Brain microvascular endothelial cell (primary cell): ENCODE measurements at regions not wholly inside any gene's neighbourhood (a gene's known extent, or its start where the extent isn't known, plus 50 kb on each side); places are given as distances from the start of the nearest gene placed in this dataset.

Experiments
- DNase-seq: peaks from one replicate; pipeline ENCODE4 v3.0.0-alpha.2; 2020
- H3K27ac ChIP-seq: fragments of 250-450 bp; sonication (Bioruptor Pico); 2 replicates; pipeline ENCODE4 v1.5.1; 2020; ENCODE audit warnings: mild to moderate bottlenecking, moderate library complexity
- H3K27me3 ChIP-seq: fragments of 250-450 bp; sonication (Bioruptor Pico); replicated peaks from 2 replicates; pipeline ENCODE4 v1.5.1; 2020; ENCODE audit warnings: mild to moderate bottlenecking
- H3K36me3 ChIP-seq: fragments of 250-450 bp; sonication (Bioruptor Pico); replicated peaks from 2 replicates; pipeline ENCODE4 v1.5.1; 2020; ENCODE audit warnings: mild to moderate bottlenecking
- H3K4me3 ChIP-seq: 2 replicates; pipeline ENCODE4 v1.5.1; 2011; ENCODE audit warnings: low read depth, mild to moderate bottlenecking, control low read depth, low read length, moderate library complexity
- CTCF ChIP-seq: IDR thresholded peaks from 2 replicates; pipeline ENCODE4 v1.5.1; 2011; ENCODE audit warnings: low read depth, mild to moderate bottlenecking, moderate library complexity, low read length, control low read depth, inconsistent platforms; ENCODE audit errors: missing control alignments
- in situ Hi-C: cut with HindIII; loops from 2 replicates; pipeline ENCODE4 v1.10.0; 2017; ENCODE audit warnings: low sequenced_read_pairs, low pct_ligation_motif_present

- Histone ChIP-seq H3K36me3 (no peaks in the 10 kb centered on the region), H3K27ac (no peak overlapping the region), H3K27me3 (no peaks in the 10 kb centered on the region), H3K4me3 (no peak overlapping the region)
- in situ Hi-C loops, result no loop called here
- TF ChIP-seq CTCF, result no peak
- no peak for DNase-seq
These were observed 184.4 kb downstream of the HSD17B3 start for GRCh38 chr9:96117398-96118080.

DNA sequence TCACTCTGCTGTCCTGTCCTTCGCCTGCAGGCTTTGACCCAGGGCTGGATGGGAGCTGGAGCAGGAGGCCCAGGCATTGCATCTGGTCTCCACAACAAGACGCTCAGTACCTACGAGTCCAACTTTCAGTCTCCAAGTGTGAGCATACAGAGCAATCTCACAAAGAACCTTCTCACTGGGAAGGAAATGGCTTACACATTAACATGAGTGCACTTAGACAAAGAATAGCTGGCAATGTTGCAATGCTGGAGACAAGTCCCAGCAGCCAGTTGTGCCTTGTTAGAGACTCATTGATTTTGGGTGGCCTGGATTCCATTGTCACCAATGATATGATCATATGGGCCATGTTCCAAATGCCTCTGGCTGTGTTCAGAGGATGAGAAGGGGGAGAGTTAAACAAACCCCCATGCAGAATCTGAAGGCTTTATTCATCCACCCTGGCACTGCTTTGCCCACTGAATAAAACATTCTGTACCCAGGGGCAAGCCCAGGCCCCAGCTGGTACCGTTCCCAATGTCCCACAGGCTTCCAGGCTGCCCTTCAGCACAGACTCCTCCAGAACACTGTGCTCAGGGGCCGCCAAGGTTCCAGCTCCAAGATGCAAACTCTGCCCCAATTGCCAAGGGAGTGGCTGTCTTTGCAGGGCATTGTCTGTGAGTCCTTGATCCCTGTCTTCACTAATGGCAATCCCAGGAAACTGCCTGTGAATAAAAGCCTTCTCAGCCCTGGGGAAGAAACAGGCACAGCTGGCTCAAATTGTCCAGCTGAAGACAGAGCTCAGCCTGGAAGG is 185.5 kb downstream of the HSD17B3 start:
- Histone ChIP-seq H3K36me3 (no peaks in the 10 kb centered on the region), H3K27ac (no peak overlapping the region), H3K27me3 (no peaks in the 10 kb centered on the region), H3K4me3 (no peak overlapping the region)
- DNase-seq, result no peak
- in situ Hi-C loops, result no loop called here
- TF ChIP-seq CTCF, result no peak

DNA sequence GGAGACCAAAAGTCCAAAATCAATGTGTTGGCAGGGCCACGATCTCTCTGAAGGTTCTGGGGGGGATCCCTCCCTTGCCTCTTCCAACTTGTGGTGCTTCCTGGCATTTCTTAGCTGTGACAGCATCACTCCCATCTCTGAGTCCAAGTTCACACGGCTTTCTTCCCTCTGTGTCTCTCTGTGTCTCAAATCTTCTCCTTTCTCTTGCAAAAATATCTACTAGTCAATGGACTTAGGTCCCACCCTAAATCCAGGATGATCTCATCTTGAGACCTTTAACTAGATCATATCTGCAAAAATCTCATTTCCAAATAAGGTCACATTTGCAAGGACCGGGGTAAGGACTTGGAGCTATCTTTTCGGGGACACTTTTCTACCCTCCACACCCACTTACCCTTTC is 186.1 kb downstream of the HSD17B3 start:
- TF ChIP-seq CTCF, result no peak

GRCh38 chr9:96113032-96113431 is 188.9 kb downstream of the HSD17B3 start:
- in situ Hi-C loops, result no loop called here
- no peak overlapping the region for H3K27ac ChIP-seq
- no peaks in the 10 kb centered on the region for H3K36me3 ChIP-seq
- no peak for DNase-seq
- no peak overlapping the region for H3K4me3 ChIP-seq
- TF ChIP-seq CTCF, result no peak
- H3K27me3 ChIP-seq, result no peaks in the 10 kb centered on the region

More for the DNA sequence above, 186.1 kb downstream of the HSD17B3 start:
- H3K4me3 ChIP-seq, result no peak overlapping the region
- no peak for DNase-seq
- no peaks in the 10 kb centered on the region for H3K27me3 ChIP-seq
- in situ Hi-C loops, result no loop called here
- H3K36me3 ChIP-seq, result no peaks in the 10 kb centered on the region
- no peak overlapping the region for H3K27ac ChIP-seq

GRCh38 chr9:96109680-96110351 is 192.2 kb downstream of the HSD17B3 start:
- in situ Hi-C loops, result no loop called here
- TF ChIP-seq CTCF, result no peak
- no peaks in the 10 kb centered on the region for H3K36me3 ChIP-seq
- no peak overlapping the region for H3K27ac ChIP-seq
- no peak for DNase-seq
- no peaks in the 10 kb centered on the region for H3K27me3 ChIP-seq
- H3K4me3 ChIP-seq, result no peak overlapping the region
